Stimulated activated naive CD4-positive, alpha-beta T cell treated with Interleukin-2 at 50 U/mL for 16 hours (primary cell): ENCODE measurements at regions not wholly inside any gene's neighbourhood (a gene's known extent, or its start where the extent isn't known, plus 50 kb on each side); places are given as distances from the start of the nearest gene placed in this dataset.

Source experiments
- DNase-seq: peaks from one replicate; lab custom pipeline; 2025; lab: John Stamatoyannopoulos, UW

- no peak for DNase-seq
Observed at GRCh38 chr21:39124681-39125251, 58.5 kb downstream of the PSMG1 start.

GRCh38 chr21:39123375-39123774 is 59.9 kb downstream of the PSMG1 start:
- DNase-seq: no peak

GRCh38 chr21:39121600-39122355 is 61.5 kb downstream of the PSMG1 start:
- DNase-seq: no peak

GRCh38 chr21:39120876-39121599 is 62.2 kb downstream of the PSMG1 start:
- DNase-seq: no peak

DNA sequence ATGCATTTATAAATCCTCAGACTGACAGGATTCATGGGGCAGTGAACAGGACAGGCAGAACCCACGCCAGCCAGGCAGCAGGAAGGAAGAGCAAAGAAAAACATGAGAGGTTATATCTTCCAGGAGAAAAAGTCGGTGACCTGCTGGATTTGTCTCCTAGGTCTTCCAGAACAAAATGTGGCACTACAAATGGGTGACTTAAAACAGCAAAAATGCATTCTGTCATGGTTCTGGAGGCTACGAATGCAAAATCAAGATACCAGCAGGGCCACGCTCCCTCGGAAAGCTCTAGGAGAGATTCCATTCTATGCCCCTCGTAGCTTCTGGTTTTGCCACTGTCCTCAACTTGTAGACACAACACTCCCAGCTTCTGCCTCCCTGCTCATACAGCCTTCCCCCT is 63.4 kb downstream of the PSMG1 start:
- no peak for DNase-seq

DNA sequence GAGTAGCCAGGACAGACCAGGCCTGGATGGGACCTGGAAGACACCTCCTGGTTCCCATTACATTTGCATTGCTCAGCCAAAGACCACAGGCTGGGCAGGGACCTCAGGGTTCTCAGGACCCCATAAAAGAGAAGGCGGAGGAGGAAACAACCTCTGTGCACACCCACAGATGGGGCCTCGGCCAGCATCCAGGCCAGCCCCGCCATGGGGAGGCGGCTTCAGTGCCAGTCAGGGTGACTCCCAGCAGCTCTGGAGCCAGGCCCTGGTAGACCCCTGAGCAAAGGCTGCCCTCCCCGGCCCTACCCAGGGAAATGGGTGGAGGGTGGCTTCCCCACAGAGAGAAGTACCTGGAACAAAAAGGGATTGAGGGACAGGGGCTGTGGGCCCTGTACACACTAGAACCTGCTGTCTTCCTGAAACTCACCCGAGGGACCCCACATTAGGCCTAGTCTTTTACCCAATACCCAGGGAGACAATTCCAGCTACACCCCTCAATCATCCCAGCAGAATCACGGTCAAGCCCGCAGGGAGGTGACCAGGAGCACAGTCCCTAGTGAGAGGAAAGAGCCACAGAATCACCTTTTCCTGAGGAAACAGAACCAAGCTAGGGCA is 64.5 kb downstream of the PSMG1 start:
- DNase-seq: no peak

DNA sequence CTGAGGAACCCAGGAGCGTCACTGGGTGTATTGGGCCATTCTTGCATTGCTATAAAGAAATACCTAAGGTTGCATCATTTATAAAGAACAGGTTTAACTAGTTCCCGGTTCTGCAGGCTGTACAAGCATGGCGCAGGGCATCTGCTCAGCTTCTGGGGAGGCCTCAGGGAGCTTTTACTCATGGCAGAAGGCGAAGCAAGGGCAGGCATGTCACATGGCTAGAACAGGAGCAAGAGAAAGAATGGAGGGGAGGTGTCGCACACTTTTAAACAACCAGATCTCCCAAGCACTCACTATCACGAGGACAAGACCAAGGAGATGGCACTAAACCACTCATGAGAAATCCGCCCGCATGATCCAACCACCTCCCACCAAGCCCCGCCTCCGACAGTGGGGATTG is 65.2 kb downstream of the PSMG1 start:
- DNase-seq: no peak

DNA sequence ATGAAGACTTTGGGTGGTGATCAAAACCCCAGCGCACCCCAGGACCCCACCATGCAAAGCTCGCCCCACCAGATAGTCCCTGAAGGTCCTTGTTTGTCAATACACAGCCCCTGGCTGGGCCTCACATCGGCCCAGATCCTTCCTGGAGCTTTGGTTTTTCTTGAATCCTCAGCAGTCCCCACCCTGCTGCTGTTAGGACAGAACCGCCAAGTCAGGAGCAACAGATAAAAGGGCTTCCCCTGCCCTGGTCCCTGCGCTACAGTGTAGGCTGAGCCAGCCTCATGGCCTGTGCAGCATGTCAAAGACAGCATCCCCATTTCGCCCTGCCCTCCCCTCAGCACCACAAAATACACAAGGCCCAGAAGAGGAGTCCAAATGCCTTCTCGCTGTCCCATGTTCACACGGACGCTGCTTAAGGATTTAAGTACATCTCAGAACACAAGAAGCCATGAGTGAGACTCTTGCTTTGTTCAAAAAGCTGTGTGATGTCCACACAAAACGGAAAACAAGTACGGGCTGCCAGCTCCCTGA is 65.7 kb downstream of the PSMG1 start:
- DNase-seq: no peak

DNA sequence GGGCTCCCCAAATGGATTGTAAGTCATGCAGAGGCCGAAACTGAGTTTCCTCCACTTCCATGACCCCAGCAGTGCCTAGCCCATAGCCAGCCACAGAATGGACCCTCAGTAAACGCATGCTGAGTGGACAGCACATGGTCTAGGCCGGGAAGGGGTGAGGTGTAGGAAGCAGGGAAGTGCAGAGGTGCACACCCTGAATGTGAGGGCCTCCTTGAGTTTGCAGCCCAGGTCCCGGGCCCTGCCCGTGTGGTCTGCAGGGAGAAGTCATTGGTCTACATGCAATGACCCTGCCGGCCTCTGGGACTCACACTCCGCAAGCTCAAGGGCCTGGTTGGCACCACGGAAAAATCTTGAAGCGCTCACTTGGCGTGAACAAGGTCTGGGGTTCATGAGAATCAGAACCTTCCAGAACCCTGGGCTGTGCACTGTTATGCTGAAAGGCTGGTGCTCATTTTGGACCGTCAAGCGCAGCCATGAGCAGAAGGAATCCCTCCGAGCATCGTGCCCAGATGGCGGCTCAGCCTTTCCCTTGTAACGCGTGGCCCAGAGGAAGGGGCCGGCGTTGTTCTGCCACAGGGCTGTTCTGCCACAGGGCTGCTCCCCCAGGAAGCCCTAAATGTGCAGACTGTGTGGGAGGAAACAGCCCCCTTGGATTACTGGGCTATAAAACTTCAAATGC is 66.4 kb downstream of the PSMG1 start:
- DNase-seq: no peak

DNA sequence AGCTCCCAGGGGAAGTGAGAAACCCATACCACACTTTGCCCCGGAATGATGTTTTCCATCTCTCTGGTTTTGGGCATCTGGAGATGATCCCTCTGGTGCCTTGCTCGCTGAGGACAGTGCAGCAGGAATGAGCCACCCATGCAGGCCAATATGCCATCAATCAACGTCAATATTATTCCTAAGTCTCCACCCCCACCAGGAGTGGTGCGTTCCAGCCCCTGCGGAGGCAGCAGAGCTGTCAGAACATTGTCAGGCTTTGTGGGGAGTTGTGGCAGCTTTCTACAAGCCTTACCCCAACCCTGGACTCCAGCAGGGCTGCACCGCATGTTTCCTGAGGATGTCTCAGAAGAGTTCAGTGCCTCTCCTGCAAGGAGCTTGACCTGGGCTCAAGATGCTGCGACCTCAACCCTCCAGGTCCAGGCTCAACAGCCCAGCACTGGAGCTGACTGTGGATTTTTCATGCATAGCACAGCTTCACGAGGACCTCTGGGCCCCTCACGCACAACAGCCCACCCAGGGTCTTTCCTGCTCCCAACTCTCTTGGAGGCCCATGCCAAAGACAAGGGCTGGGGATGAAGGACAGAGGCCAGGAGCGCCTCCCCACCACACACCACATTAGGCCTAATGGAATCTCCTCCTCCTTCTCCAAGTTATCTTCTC is 67.5 kb downstream of the PSMG1 start:
- DNase-seq: no peak

- DNase-seq: no peak
Observed at GRCh38 chr21:39114871-39115575, 68.2 kb downstream of the PSMG1 start.

- no peak for DNase-seq
Observed at GRCh38 chr21:39111931-39112550, 71.2 kb downstream of the PSMG1 start.

DNA sequence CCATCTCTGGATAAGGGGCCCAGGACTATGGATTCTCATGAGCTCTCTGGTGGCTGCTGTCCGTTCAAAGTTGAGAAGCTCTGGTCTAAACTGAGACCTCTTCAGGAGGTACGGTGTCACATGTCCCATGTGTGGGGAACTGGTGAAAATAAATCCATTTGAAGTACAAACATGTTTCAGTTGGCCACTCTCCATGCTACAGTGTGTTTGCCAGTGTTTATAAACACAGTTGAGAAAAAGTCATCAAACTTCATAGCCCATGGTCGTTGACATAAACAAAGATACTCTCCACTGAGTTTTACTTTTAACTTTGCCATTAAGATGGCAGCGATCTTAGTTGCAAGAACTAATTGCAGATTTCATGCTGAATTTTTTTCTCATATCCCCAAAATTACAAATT is 72.8 kb downstream of the PSMG1 start:
- DNase-seq: no peak

DNA sequence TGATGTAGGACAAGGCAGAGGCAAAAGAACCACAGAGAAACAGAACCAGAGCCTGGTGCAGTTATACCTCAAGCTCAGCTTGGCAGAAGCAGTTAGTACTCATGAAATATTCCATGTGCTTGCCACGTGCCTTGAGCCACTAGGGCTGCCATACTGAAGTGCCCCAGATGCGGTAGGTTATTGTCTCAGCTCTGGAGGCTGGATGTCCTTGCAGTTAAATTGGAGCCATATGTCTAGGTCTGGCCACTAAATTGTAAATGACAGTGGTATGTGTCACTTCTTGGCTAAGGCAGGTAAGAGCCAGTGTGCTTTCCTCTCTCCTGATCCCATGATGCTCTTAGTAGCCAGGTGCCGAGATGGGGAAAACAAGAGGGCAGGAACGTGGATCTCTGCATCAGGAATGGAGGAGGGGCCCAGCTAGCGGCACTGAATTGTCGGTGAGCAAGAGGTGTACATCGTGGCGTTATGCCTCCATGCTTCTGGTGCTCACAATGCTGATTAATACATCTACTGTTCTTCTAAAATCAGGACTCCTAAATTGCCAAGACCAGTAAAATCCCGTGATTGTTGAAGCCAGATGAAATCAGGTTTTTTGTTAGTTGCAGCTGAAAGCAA is 73.5 kb downstream of the PSMG1 start:
- DNase-seq: no peak

DNA sequence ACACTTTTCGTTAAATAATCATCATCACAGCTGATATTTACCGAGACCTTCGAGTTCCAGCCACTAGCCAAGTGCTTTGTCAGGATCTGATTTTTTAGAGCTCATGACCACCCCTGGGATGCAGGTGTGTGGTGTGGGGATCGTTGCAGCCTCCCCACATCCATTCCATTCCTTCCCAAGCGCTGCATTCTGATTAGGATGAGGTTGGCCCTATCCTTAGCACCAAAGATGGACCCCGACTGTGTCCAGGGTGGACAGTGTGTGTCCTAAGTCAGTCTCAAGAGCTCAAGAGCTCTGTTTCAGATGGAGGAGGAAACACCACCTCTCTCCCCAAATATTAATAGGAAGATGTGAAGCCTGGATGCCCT is 74.1 kb downstream of the PSMG1 start:
- no peak for DNase-seq

GRCh38 chr21:39108291-39109162 is 74.7 kb downstream of the PSMG1 start:
- DNase-seq: no peak

- DNase-seq: no peak
Observed at GRCh38 chr21:39107739-39108138, 75.5 kb downstream of the PSMG1 start.

- DNase-seq: no peak
Observed at GRCh38 chr21:39106881-39107462, 76.3 kb downstream of the PSMG1 start.

GRCh38 chr21:39105836-39106235 is 77.4 kb downstream of the PSMG1 start:
- DNase-seq: no peak
